ENCODE measurements at regions not wholly inside any gene's neighbourhood (a gene's known extent, or its start where the extent isn't known, plus 50 kb on each side); places are given as distances from the start of the nearest gene placed in this dataset.
"Not testable (repeated sequence)": the region's sequence is repeated elsewhere in the genome, so short reads cannot be mapped to it uniquely, and the experiment has no call there.

- H3K4me2 ChIP-seq (ENCODE audit: unreplicated experiment); DNase-seq; H4K20me1 ChIP-seq (ENCODE audit: insufficient read depth); H3K36me3 ChIP-seq (ENCODE audit: low read depth); H3K27ac ChIP-seq; H3F3A ChIP-seq (ENCODE audit: insufficient read depth); H3K9me3 ChIP-seq (ENCODE audit: low read depth); H3K27me3 ChIP-seq (replicated peaks; ENCODE audit: insufficient read depth); H3K9me2 ChIP-seq (ENCODE audit: insufficient read depth); in situ Hi-C loops (cut with MboI); H3K79me2 ChIP-seq (ENCODE audit: insufficient read depth); H3K9ac ChIP-seq; H2AFZ ChIP-seq; H3K4me1 ChIP-seq (ENCODE audit: insufficient read depth); H3K4me3 ChIP-seq: not testable (repeated sequence)
- WGBS, 2 experiments (ENCODE audit: low coverage in 1 of 2, low lambda C conversion rate in 2 of 2, missing lambda C conversion rate in 2 of 2), result 34 to 37% methylated on average over 4 of the region's 4 CpGs
Observed at GRCh38 chr3:607480-607879, 410.9 kb downstream of the CHL1 start.

GRCh38 chr3:621714-622113, 425.2 kb downstream of the CHL1 start:
- Histone ChIP-seq H3K27me3 (replicated peaks; ENCODE audit: insufficient read depth) (no peaks in the 10 kb centered on the region), H3K4me2 (ENCODE audit: unreplicated experiment) (no peak overlapping the region), H3F3A (ENCODE audit: insufficient read depth) (no peaks in the 10 kb centered on the region), H3K9ac (no peak overlapping the region), H3K4me3 (no peak overlapping the region), H3K36me3 (ENCODE audit: low read depth) (no peaks in the 10 kb centered on the region), H3K9me3 (ENCODE audit: low read depth) (no peaks in the 10 kb centered on the region), H3K27ac (no peak overlapping the region), H3K79me2 (ENCODE audit: insufficient read depth) (no peaks in the 10 kb centered on the region), H2AFZ (no peak overlapping the region), H3K9me2 (ENCODE audit: insufficient read depth) (no peaks in the 10 kb centered on the region), H3K4me1 (ENCODE audit: insufficient read depth) (no peaks in the 10 kb centered on the region), H4K20me1 (ENCODE audit: insufficient read depth) (no peaks in the 10 kb centered on the region)
- no peak for DNase-seq
- TF ChIP-seq EZH2 (IDR thresholded peaks at IDR 0.05; ENCODE audit: insufficient read depth, poor library complexity, severe bottlenecking) (no peak), EZH2phosphoT487 (IDR thresholded peaks at IDR 0.05; ENCODE audit: insufficient read depth, low read depth) (no peak)
- in situ Hi-C loops (cut with MboI), result no loop called here

GRCh38 chr3:622314-622713, 425.8 kb downstream of the CHL1 start:
- Histone ChIP-seq H3K4me1 (ENCODE audit: insufficient read depth) (no peaks in the 10 kb centered on the region), H3K36me3 (ENCODE audit: low read depth) (no peaks in the 10 kb centered on the region), H3K27ac (no peak overlapping the region), H3K9me3 (ENCODE audit: low read depth) (no peaks in the 10 kb centered on the region), H3F3A (ENCODE audit: insufficient read depth) (no peaks in the 10 kb centered on the region), H3K79me2 (ENCODE audit: insufficient read depth) (no peaks in the 10 kb centered on the region), H3K4me3 (no peak overlapping the region), H3K27me3 (replicated peaks; ENCODE audit: insufficient read depth) (no peaks in the 10 kb centered on the region), H3K9ac (no peak overlapping the region), H3K4me2 (ENCODE audit: unreplicated experiment) (no peak overlapping the region), H4K20me1 (ENCODE audit: insufficient read depth) (no peaks in the 10 kb centered on the region), H3K9me2 (ENCODE audit: insufficient read depth) (no peaks in the 10 kb centered on the region), H2AFZ (no peak overlapping the region)
- in situ Hi-C loops (cut with MboI), result no loop called here
- WGBS, 2 experiments (ENCODE audit: low coverage in 1 of 2, low lambda C conversion rate in 2 of 2, missing lambda C conversion rate in 2 of 2), result 56 to 57% methylated on average over 7 of the region's 7 CpGs
- no peak for DNase-seq
- TF ChIP-seq EZH2 (IDR thresholded peaks at IDR 0.05; ENCODE audit: insufficient read depth, poor library complexity, severe bottlenecking), result no peak
- no peak for TF ChIP-seq EZH2phosphoT487 (IDR thresholded peaks at IDR 0.05; ENCODE audit: insufficient read depth, low read depth)

- Histone ChIP-seq H3K4me1 (ENCODE audit: insufficient read depth) (no peaks in the 10 kb centered on the region), H3F3A (ENCODE audit: insufficient read depth) (no peaks in the 10 kb centered on the region), H3K27me3 (replicated peaks; ENCODE audit: insufficient read depth) (no peaks in the 10 kb centered on the region), H3K36me3 (ENCODE audit: low read depth) (no peaks in the 10 kb centered on the region), H3K9me3 (ENCODE audit: low read depth) (no peaks in the 10 kb centered on the region), H3K9ac (no peak overlapping the region), H3K9me2 (ENCODE audit: insufficient read depth) (no peaks in the 10 kb centered on the region), H3K27ac (no peak overlapping the region), H4K20me1 (ENCODE audit: insufficient read depth) (no peaks in the 10 kb centered on the region), H3K4me3 (no peak overlapping the region), H3K4me2 (ENCODE audit: unreplicated experiment) (no peak overlapping the region), H2AFZ (no peak overlapping the region), H3K79me2 (ENCODE audit: insufficient read depth) (no peaks in the 10 kb centered on the region)
- in situ Hi-C loops (cut with MboI), result no loop called here
- DNase-seq, result no peak
- no peak for TF ChIP-seq EZH2phosphoT487 (IDR thresholded peaks at IDR 0.05; ENCODE audit: insufficient read depth, low read depth)
- TF ChIP-seq EZH2 (IDR thresholded peaks at IDR 0.05; ENCODE audit: insufficient read depth, poor library complexity, severe bottlenecking), result no peak
- WGBS, 2 experiments (ENCODE audit: low coverage in 1 of 2, low lambda C conversion rate in 2 of 2, missing lambda C conversion rate in 2 of 2), result 25 to 35% methylated on average over 4 of the region's 4 CpGs
Observed at GRCh38 chr3:623914-624545, 427.5 kb downstream of the CHL1 start.

GRCh38 chr3:632571-633170, 436.1 kb downstream of the CHL1 start:
- no peak overlapping the region for H3K4me3 ChIP-seq
- H3K4me1 ChIP-seq (ENCODE audit: insufficient read depth), result no peaks in the 10 kb centered on the region
- H3K27me3 ChIP-seq (replicated peaks; ENCODE audit: insufficient read depth), result no peaks in the 10 kb centered on the region
- in situ Hi-C loops (cut with MboI), result no loop called here
- H3K27ac ChIP-seq, result no peak overlapping the region
- no peak overlapping the region for H3K9ac ChIP-seq
- H2AFZ ChIP-seq, result no peak overlapping the region
- no peaks in the 10 kb centered on the region for H3K79me2 ChIP-seq (ENCODE audit: insufficient read depth)
- H3K9me3 ChIP-seq (ENCODE audit: low read depth), result no peaks in the 10 kb centered on the region
- H4K20me1 ChIP-seq (ENCODE audit: insufficient read depth), result no peaks in the 10 kb centered on the region
- no peaks in the 10 kb centered on the region for H3F3A ChIP-seq (ENCODE audit: insufficient read depth)
- DNase-seq, result peak; percentile 22
- H3K36me3 ChIP-seq (ENCODE audit: low read depth), result no peaks in the 10 kb centered on the region
- no peak for TF ChIP-seq EZH2phosphoT487 (IDR thresholded peaks at IDR 0.05; ENCODE audit: insufficient read depth, low read depth)
- no peak for TF ChIP-seq EZH2 (IDR thresholded peaks at IDR 0.05; ENCODE audit: insufficient read depth, poor library complexity, severe bottlenecking)
- no peak overlapping the region for H3K4me2 ChIP-seq (ENCODE audit: unreplicated experiment)
- 22 to 26% methylated on average over 10 of the region's 10 CpGs for WGBS, 2 experiments (ENCODE audit: low coverage in 1 of 2, low lambda C conversion rate in 2 of 2, missing lambda C conversion rate in 2 of 2)
- H3K9me2 ChIP-seq (ENCODE audit: insufficient read depth), result no peaks in the 10 kb centered on the region
